SK-N-SH treated with all-trans-retinoic acid at 6 μM for 48 hours (cell line): ENCODE measurements at regions not wholly inside any gene's neighbourhood (a gene's known extent, or its start where the extent isn't known, plus 50 kb on each side); places are given as distances from the start of the nearest gene placed in this dataset.
A peak's percentile ranks its signal among the peaks of the same experiment; 100 is the strongest.

Experiments
- ATAC-seq: fragments of 200-7000 bp; cut with Tn5 transposase; 3 replicates; pipeline ENCODE4 v1.9.1; 2020; ENCODE audit warnings: mild to moderate bottlenecking, moderate library complexity
- ARNTL ChIP-seq: fragments of 450-650 bp; formaldehyde crosslinking; IDR thresholded peaks from 2 replicates; pipeline ENCODE4 v1.5.0; 2020; ENCODE audit warnings: low read depth, mild to moderate bottlenecking, moderate library complexity, borderline replicate concordance
- BACH2 ChIP-seq: fragments of 250-450 bp; sonication (Bioruptor Pico); IDR thresholded peaks from 2 replicates; pipeline ENCODE4 v1.9.0; 2021; ENCODE audit warnings: mild to moderate bottlenecking, borderline replicate concordance
- CSDC2 ChIP-seq: fragments of 250-450 bp; sonication (Bioruptor Pico); IDR thresholded peaks from 2 replicates; pipeline ENCODE4 v1.5.0; 2020; ENCODE audit warnings: mild to moderate bottlenecking, moderate library complexity
- ESRRG ChIP-seq: fragments of 250-450 bp; sonication (Bioruptor Pico); IDR thresholded peaks from 2 replicates; pipeline ENCODE4 v1.6.1; 2021; ENCODE audit warnings: mild to moderate bottlenecking
- GLIS3 ChIP-seq: fragments of 250-450 bp; sonication (Bioruptor Pico); IDR thresholded peaks from 2 replicates; pipeline ENCODE4 v1.5.0; 2020; ENCODE audit warnings: mild to moderate bottlenecking, moderate library complexity
- ISL1 ChIP-seq: fragments of 250-450 bp; sonication (Bioruptor Pico); IDR thresholded peaks from 2 replicates; pipeline ENCODE4 v2.1.2; 2022; ENCODE audit warnings: mild to moderate bottlenecking, moderate library complexity
- OSR1 ChIP-seq: fragments of 250-450 bp; sonication (Bioruptor Pico); IDR thresholded peaks from 2 replicates; pipeline ENCODE4 v1.8.0; 2022; ENCODE audit warnings: moderate library complexity, mild to moderate bottlenecking, inconsistent platforms
- PPARA ChIP-seq: fragments of 250-450 bp; sonication (Bioruptor Pico); IDR thresholded peaks from 2 replicates; pipeline ENCODE4 v1.5.0; 2020; ENCODE audit warnings: mild to moderate bottlenecking, borderline replicate concordance
- RARB ChIP-seq: fragments of 250-450 bp; sonication (Bioruptor Pico); IDR thresholded peaks from 2 replicates; pipeline ENCODE4 v1.8.0; 2021; ENCODE audit warnings: mild to moderate bottlenecking, moderate library complexity
- SNAI2 ChIP-seq: fragments of 250-450 bp; sonication (Bioruptor Pico); IDR thresholded peaks from 2 replicates; pipeline ENCODE4 v1.5.0; 2020; ENCODE audit warnings: mild to moderate bottlenecking, moderate library complexity
- TCF4 ChIP-seq: fragments of 250-450 bp; sonication (Bioruptor Pico); IDR thresholded peaks from 2 replicates; pipeline ENCODE4 v1.8.0; 2021; ENCODE audit warnings: mild to moderate bottlenecking, moderate library complexity, borderline replicate concordance
- TOX ChIP-seq: fragments of 250-450 bp; sonication (Bioruptor Pico); IDR thresholded peaks from 2 replicates; pipeline ENCODE4 v1.8.0; 2021; ENCODE audit warnings: mild to moderate bottlenecking, moderate library complexity, borderline replicate concordance
- ZC3H10 ChIP-seq: fragments of 250-450 bp; sonication (Bioruptor Pico); IDR thresholded peaks from 2 replicates; pipeline ENCODE4 v1.5.1; 2021; ENCODE audit warnings: mild to moderate bottlenecking, moderate library complexity
- ZFP3 ChIP-seq: fragments of 250-450 bp; sonication (Bioruptor Pico); IDR thresholded peaks from 2 replicates; pipeline ENCODE4 v1.5.0; 2020; ENCODE audit warnings: mild to moderate bottlenecking, moderate library complexity
- ZFP30 ChIP-seq: fragments of 450-650 bp; formaldehyde crosslinking; IDR thresholded peaks from 2 replicates; pipeline ENCODE4 v1.5.0; 2022; ENCODE audit warnings: mild to moderate bottlenecking, moderate library complexity
- ZNF565 ChIP-seq: fragments of 450-650 bp; formaldehyde crosslinking; conservative IDR thresholded peaks from 2 replicates; pipeline ENCODE4 v1.5.0; 2020; ENCODE audit warnings: low read depth, mild to moderate bottlenecking, moderate library complexity
- ZNF70 ChIP-seq: fragments of 450-650 bp; formaldehyde crosslinking; IDR thresholded peaks from 2 replicates; pipeline ENCODE4 v1.5.0; 2020; ENCODE audit warnings: mild to moderate bottlenecking, moderate library complexity
- ZNF8 ChIP-seq: fragments of 450-650 bp; formaldehyde crosslinking; IDR thresholded peaks from 2 replicates; pipeline ENCODE4 v1.5.0; 2020; ENCODE audit warnings: mild to moderate bottlenecking, moderate library complexity
- TF ChIP-seq, protein P1 (sequence below): fragments of 250-450 bp; sonication (Bioruptor Pico); IDR thresholded peaks from 2 replicates; pipeline ENCODE4 v1.8.0; 2021; ENCODE audit warnings: low read depth, mild to moderate bottlenecking, moderate library complexity, borderline replicate concordance
- TF ChIP-seq, protein P2 (sequence below): fragments of 250-450 bp; sonication (Bioruptor Pico); IDR thresholded peaks from 2 replicates; pipeline ENCODE4 v1.5.0; 2020; ENCODE audit warnings: mild to moderate bottlenecking, moderate library complexity
- TF ChIP-seq, protein P3 (sequence below): fragments of 250-450 bp; sonication (Bioruptor Pico); IDR thresholded peaks from 2 replicates; pipeline ENCODE4 v1.8.0; 2020; ENCODE audit warnings: mild to moderate bottlenecking, moderate library complexity, borderline replicate concordance
- TF ChIP-seq, protein P4 (sequence below): fragments of 250-450 bp; sonication (Bioruptor Pico); IDR thresholded peaks from 2 replicates; pipeline ENCODE4 v1.5.1; 2021; ENCODE audit warnings: mild to moderate bottlenecking, moderate library complexity

DNA sequence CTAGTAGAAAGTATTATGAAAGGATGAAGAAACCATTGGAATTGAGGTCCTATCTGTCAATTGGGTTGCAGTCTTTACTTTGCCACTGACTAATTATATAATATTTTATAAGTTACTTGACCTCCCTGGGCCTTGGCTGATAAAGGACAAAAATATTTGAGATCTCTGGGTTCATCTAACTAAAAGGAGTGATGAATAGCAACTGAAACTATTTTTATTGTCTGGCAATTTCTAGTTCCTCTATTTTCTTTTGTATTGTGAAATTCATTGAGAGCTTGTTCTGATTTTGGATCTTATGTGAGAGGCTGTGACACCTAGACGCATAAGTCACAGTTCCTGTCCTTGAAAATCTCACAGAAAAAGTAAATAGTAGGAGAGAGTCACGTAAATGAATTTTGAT lies 415.7 kb upstream of the ATP2B1 start:
- ATAC-seq, result no peak
- no peak for TF ChIP-seq SNAI2 (CRISPR knock-in tag)
- TF ChIP-seq, all 23 proteins: peak for 0

DNA sequence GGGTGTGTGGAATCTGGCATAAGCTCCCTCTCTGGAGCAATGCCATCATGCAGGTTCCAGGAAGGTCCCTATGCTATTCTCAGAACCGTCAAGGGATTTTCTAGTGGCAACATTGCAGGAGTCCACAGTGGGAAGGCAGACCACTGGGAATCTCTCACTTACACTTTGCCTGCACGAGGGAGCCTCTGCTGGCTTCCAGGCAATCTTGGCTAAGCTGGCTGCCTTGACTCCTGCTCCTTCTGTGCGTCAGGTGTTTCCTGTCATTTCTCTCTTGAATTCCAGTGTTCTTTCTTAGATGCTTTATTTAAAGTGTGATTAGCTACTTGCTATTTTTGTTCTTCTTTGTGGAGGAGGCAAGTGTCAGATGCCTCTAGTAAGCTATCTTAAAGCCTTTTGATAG lies 414.0 kb upstream of the ATP2B1 start:
- TF ChIP-seq PPARA (CRISPR knock-in tag), result no peak
- no peak for TF ChIP-seq ZNF8 (CRISPR knock-in tag)
- TF ChIP-seq CSDC2 (CRISPR knock-in tag), result no peak
- TF ChIP-seq, protein P1, sequence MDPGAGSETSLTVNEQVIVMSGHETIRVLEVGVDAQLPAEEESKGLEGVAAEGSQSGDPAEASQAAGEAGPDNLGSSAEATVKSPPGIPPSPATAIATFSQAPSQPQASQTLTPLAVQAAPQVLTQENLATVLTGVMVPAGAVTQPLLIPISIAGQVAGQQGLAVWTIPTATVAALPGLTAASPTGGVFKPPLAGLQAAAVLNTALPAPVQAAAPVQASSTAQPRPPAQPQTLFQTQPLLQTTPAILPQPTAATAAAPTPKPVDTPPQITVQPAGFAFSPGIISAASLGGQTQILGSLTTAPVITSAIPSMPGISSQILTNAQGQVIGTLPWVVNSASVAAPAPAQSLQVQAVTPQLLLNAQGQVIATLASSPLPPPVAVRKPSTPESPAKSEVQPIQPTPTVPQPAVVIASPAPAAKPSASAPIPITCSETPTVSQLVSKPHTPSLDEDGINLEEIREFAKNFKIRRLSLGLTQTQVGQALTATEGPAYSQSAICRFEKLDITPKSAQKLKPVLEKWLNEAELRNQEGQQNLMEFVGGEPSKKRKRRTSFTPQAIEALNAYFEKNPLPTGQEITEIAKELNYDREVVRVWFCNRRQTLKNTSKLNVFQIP (CRISPR knock-in tag), result no peak
- TF ChIP-seq RARB, result no peak
- TF ChIP-seq, protein P2, sequence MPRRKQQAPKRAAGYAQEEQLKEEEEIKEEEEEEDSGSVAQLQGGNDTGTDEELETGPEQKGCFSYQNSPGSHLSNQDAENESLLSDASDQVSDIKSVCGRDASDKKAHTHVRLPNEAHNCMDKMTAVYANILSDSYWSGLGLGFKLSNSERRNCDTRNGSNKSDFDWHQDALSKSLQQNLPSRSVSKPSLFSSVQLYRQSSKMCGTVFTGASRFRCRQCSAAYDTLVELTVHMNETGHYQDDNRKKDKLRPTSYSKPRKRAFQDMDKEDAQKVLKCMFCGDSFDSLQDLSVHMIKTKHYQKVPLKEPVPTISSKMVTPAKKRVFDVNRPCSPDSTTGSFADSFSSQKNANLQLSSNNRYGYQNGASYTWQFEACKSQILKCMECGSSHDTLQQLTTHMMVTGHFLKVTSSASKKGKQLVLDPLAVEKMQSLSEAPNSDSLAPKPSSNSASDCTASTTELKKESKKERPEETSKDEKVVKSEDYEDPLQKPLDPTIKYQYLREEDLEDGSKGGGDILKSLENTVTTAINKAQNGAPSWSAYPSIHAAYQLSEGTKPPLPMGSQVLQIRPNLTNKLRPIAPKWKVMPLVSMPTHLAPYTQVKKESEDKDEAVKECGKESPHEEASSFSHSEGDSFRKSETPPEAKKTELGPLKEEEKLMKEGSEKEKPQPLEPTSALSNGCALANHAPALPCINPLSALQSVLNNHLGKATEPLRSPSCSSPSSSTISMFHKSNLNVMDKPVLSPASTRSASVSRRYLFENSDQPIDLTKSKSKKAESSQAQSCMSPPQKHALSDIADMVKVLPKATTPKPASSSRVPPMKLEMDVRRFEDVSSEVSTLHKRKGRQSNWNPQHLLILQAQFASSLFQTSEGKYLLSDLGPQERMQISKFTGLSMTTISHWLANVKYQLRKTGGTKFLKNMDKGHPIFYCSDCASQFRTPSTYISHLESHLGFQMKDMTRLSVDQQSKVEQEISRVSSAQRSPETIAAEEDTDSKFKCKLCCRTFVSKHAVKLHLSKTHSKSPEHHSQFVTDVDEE, result no peak
- TF ChIP-seq, protein P3, sequence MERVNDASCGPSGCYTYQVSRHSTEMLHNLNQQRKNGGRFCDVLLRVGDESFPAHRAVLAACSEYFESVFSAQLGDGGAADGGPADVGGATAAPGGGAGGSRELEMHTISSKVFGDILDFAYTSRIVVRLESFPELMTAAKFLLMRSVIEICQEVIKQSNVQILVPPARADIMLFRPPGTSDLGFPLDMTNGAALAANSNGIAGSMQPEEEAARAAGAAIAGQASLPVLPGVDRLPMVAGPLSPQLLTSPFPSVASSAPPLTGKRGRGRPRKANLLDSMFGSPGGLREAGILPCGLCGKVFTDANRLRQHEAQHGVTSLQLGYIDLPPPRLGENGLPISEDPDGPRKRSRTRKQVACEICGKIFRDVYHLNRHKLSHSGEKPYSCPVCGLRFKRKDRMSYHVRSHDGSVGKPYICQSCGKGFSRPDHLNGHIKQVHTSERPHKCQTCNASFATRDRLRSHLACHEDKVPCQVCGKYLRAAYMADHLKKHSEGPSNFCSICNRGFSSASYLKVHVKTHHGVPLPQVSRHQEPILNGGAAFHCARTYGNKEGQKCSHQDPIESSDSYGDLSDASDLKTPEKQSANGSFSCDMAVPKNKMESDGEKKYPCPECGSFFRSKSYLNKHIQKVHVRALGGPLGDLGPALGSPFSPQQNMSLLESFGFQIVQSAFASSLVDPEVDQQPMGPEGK (CRISPR knock-in tag), result no peak
- TF ChIP-seq SNAI2 (CRISPR knock-in tag), result no peak
- TF ChIP-seq ARNTL (CRISPR knock-in tag), result no peak
- no peak for TF ChIP-seq OSR1 (CRISPR knock-in tag)
- no peak for TF ChIP-seq TOX
- TF ChIP-seq ZNF565 (CRISPR knock-in tag), result no peak
- TF ChIP-seq ZC3H10 (CRISPR knock-in tag), result no peak
- TF ChIP-seq BACH2, result no peak
- TF ChIP-seq GLIS3 (CRISPR knock-in tag), result no peak
- no peak for ATAC-seq

DNA sequence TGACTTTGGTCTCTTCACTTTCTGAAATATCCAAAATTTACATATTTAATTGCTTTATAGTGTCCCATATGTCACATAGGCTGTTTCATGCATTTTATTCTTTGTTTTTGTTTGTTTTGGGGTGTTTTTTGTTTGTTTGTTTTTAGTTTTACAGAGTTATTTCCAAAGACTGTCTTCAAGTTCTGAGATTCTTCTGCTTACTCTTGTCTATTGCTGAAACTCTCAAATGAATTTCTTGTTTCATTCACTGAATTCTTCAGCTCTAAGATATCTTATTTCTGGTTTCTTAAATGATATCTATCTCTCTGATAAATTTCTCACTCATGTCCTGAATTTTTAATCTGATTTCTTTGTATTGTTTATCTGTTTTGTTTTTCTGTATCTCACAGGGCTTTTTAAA lies 412.0 kb upstream of the ATP2B1 start:
- TF ChIP-seq ZFP30 (CRISPR knock-in tag) (peak; percentile 67), ISL1 (CRISPR knock-in tag) (no peak), ARNTL (CRISPR knock-in tag) (no peak), ZNF70 (CRISPR knock-in tag) (no peak), ESRRG (CRISPR knock-in tag) (no peak)
- TF ChIP-seq, protein P1 (CRISPR knock-in tag), result no peak
- ATAC-seq, result no peak

DNA sequence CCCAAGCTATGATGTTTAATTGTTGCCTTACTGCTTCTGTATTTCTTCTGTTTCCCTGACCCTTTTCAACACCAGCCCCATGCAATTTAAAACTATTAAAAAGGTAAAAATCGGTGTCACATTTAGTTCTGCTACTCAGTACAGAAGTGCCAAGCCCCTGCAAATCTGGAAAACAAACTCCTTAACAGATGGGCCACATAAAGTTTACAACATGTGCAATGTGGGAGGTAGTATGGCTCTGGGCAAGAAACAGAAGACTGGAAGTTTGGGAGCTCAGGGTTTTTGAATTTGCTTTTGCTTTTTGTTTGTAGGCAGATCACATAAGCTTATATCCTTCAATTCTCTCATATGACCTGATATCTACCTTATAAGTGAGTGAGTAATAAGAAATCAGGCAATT lies 404.0 kb upstream of the ATP2B1 start:
- no peak for ATAC-seq
- TF ChIP-seq ZC3H10 (CRISPR knock-in tag) (no peak), ZNF565 (CRISPR knock-in tag) (no peak), PPARA (CRISPR knock-in tag) (no peak), SNAI2 (CRISPR knock-in tag) (no peak), ARNTL (CRISPR knock-in tag) (no peak), TCF4 (no peak), ISL1 (CRISPR knock-in tag) (no peak), OSR1 (CRISPR knock-in tag) (no peak), TOX (no peak), ZFP3 (CRISPR knock-in tag) (no peak), BACH2 (no peak), ZNF8 (CRISPR knock-in tag) (no peak)
- TF ChIP-seq, protein P3 (CRISPR knock-in tag), result no peak
- TF ChIP-seq, protein P4, sequence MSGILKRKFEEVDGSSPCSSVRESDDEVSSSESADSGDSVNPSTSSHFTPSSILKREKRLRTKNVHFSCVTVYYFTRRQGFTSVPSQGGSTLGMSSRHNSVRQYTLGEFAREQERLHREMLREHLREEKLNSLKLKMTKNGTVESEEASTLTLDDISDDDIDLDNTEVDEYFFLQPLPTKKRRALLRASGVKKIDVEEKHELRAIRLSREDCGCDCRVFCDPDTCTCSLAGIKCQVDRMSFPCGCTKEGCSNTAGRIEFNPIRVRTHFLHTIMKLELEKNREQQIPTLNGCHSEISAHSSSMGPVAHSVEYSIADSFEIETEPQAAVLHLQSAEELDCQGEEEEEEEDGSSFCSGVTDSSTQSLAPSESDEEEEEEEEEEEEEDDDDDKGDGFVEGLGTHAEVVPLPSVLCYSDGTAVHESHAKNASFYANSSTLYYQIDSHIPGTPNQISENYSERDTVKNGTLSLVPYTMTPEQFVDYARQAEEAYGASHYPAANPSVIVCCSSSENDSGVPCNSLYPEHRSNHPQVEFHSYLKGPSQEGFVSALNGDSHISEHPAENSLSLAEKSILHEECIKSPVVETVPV (CRISPR knock-in tag), result no peak
- TF ChIP-seq, protein P2, result no peak
